K562 (cell line): ENCODE measurements at regions not wholly inside any gene's neighbourhood (a gene's known extent, or its start where the extent isn't known, plus 50 kb on each side); places are given as distances from the start of the nearest gene placed in this dataset.

Experiments
- ATAC-seq: fragments of 200-7000 bp; cut with Tn5 transposase; 3 replicates; pipeline ENCODE4 v1.9.1; 2020; ENCODE audit warnings: moderate library complexity
- BruUV-seq: library from RNA; stranded (reverse); fragments of 400-500 nt; replicated peaks from 2 replicates; lab custom pipeline; 2021; lab: Mats Ljungman, UMichigan
- CTCF ChIA-PET: fragments of 300-600 bp; formaldehyde crosslinking; extraction: SDS; loops from one replicate; lab custom pipeline; 2021; ENCODE audit warnings: low intra/inter-chr PET ratio; lab: Yijun Ruan, JAX
- POLR2A ChIA-PET: fragments of 300-600, 350-650 bp; sonication (Branson Sonifier 250); formaldehyde crosslinking; extraction: SDS; loops from one replicate; lab custom pipeline; 2021; ENCODE audit warnings: antibody characterized with exemption, inconsistent platforms; lab: Yijun Ruan, JAX
- DNase-seq, 4 experiments: peaks; one replicate each; pipeline versions ENCODE4 v3.0.0 to v3.0.0-alpha.2; 2011 to 2018; ENCODE audit warnings: low spot score in 3 of 4, mixed read lengths in 3 of 4; ENCODE audit errors: extremely low read depth in 1 of 4
- FAIRE-seq: peaks from 2 replicates; lab custom pipeline; 2011; peaks lifted over from hg19 to GRCh38; lab: Jason Lieb, UNC
- H2AFZ ChIP-seq: 2 replicates; pipeline ENCODE4 v1.6.0; 2011; ENCODE audit warnings: low read depth, low read length, control low read depth, inconsistent platforms
- H3K27ac ChIP-seq: fragments of 200-600 bp; 3 replicates; pipeline ENCODE4 v1.8.0; 2011; ENCODE audit warnings: low read depth, mild to moderate bottlenecking, control low read depth, inconsistent platforms, low read length, moderate library complexity, mixed read lengths; ENCODE audit errors: extremely low read depth
- H3K27me3 ChIP-seq, 2 experiments: fragments of 300-600 bp in 1 of 2; 2 replicates in 1 of 2; 3 replicates in 1 of 2; pipeline versions ENCODE4 v1.6.0 to v1.8.0; 2011; ENCODE audit warnings: inconsistent platforms in 2 of 2, low read length in 2 of 2, mild to moderate bottlenecking in 1 of 2, mixed read lengths in 1 of 2, moderate library complexity in 1 of 2; ENCODE audit not compliant: control insufficient read depth in 2 of 2, insufficient read depth in 2 of 2
- H3K36me3 ChIP-seq: fragments of 300-600 bp; 3 replicates; pipeline ENCODE4 v1.8.0; 2011; ENCODE audit warnings: mild to moderate bottlenecking, low read length, inconsistent platforms; ENCODE audit not compliant: control insufficient read depth, insufficient read depth
- H3K4me1 ChIP-seq, 2 experiments: fragments of 200-600 bp in 1 of 2; replicated peaks in 1 of 2; 2 replicates in 1 of 2; 3 replicates in 1 of 2; pipeline versions ENCODE4 v1.5.1 to v1.8.0; 2011; ENCODE audit warnings: inconsistent platforms in 2 of 2, low read length in 2 of 2, mild to moderate bottlenecking in 1 of 2, mixed read lengths in 1 of 2, moderate library complexity in 1 of 2; ENCODE audit not compliant: control insufficient read depth in 2 of 2, insufficient read depth in 2 of 2
- H3K4me2 ChIP-seq: 2 replicates; pipeline ENCODE4 v1.6.1; 2011; ENCODE audit warnings: low read length, control low read depth, inconsistent platforms, mixed read lengths; ENCODE audit not compliant: insufficient read depth
- H3K4me3 ChIP-seq: fragments of 200-600 bp; sonication (generic), shearing (Covaris generic); 2 replicates; pipeline ENCODE4 v1.5.1; 2016; ENCODE audit warnings: control low read depth, inconsistent platforms
- H3K79me2 ChIP-seq: fragments of 200-600 bp; 3 replicates; pipeline ENCODE4 v1.8.0; 2011; ENCODE audit warnings: low read length, inconsistent platforms; ENCODE audit not compliant: control insufficient read depth, insufficient read depth
- H3K9ac ChIP-seq, 2 experiments: 2 replicates each; pipeline versions ENCODE4 v1.6.0 to v1.6.1; 2011; ENCODE audit warnings: low read depth in 2 of 2, low read length in 2 of 2, control low read depth in 1 of 2, inconsistent platforms in 1 of 2, mild to moderate bottlenecking in 1 of 2, mixed read lengths in 1 of 2; ENCODE audit not compliant: insufficient read depth in 1 of 2
- H3K9me1 ChIP-seq: one replicate; pipeline ENCODE4 v1.6.0; 2011; ENCODE audit warnings: inconsistent platforms, mild to moderate bottlenecking, low read length, moderate library complexity; ENCODE audit not compliant: control insufficient read depth, insufficient read depth
- H3K9me3 ChIP-seq: replicated peaks from 2 replicates; pipeline ENCODE4 v1.5.1; 2011; ENCODE audit warnings: low read depth, low read length, inconsistent platforms; ENCODE audit not compliant: control insufficient read depth, insufficient read depth
- H4K20me1 ChIP-seq: replicated peaks from 2 replicates; pipeline ENCODE4 v1.6.1; 2011; ENCODE audit warnings: low read length, inconsistent platforms, mixed read lengths; ENCODE audit not compliant: control insufficient read depth, insufficient read depth
- CHCHD3 ChIP-seq: fragments of 250-450 bp; sonication (Bioruptor Pico); IDR thresholded peaks from 2 replicates; pipeline ENCODE4 v2.1.2; 2022; ENCODE audit warnings: mild to moderate bottlenecking
- FUS ChIP-seq: fragments of 200-400 bp; formaldehyde crosslinking; optimal IDR thresholded peaks from 2 replicates; pipeline ENCODE3; 2017; ENCODE audit warnings: low read depth, low read length
- IRF1 ChIP-seq: sonication (generic); formaldehyde crosslinking; IDR thresholded peaks from 2 replicates; pipeline ENCODE4 v1.8.0; 2022; ENCODE audit warnings: missing genetic modification reagents, mild to moderate bottlenecking, borderline replicate concordance
- PRDM10 ChIP-seq: fragments of 450-650 bp; IDR thresholded peaks from 2 replicates; pipeline ENCODE4 v1.6.1; 2018; ENCODE audit not compliant: partially characterized antibody
- PURB ChIP-seq: sonication (generic); formaldehyde crosslinking; IDR thresholded peaks from 2 replicates; pipeline ENCODE4 v1.9.0; 2021; ENCODE audit warnings: low read depth, mild to moderate bottlenecking, missing genetic modification reagents
- PYGO2 ChIP-seq: fragments of 450-650 bp; IDR thresholded peaks from 2 replicates; pipeline ENCODE4 v1.6.1; 2016; ENCODE audit warnings: mild to moderate bottlenecking, missing genetic modification characterization, moderate library complexity, missing compliant biosample characterization
- RB1 ChIP-seq: fragments of 450-650 bp; IDR thresholded peaks from 2 replicates; pipeline ENCODE4 v1.6.1; 2017; ENCODE audit warnings: low read depth, mild to moderate bottlenecking
- RBM17 ChIP-seq: fragments of 200-400 bp; formaldehyde crosslinking; IDR thresholded peaks from 2 replicates; pipeline ENCODE4 v1.6.1; 2017; ENCODE audit warnings: low read depth, mild to moderate bottlenecking, low read length, borderline replicate concordance
- SMAD2 ChIP-seq: fragments of 150-350 bp; IDR thresholded peaks from 2 replicates; pipeline ENCODE4 v1.6.1; 2014; ENCODE audit warnings: low read depth, mild to moderate bottlenecking, low read length
- TCFL5 ChIP-seq: fragments of 250-450 bp; sonication (Bioruptor Pico); conservative IDR thresholded peaks from 2 replicates; pipeline ENCODE4 v1.6.1; 2021; ENCODE audit warnings: mild to moderate bottlenecking, moderate library complexity, matching md5 sums
- ZBTB43 ChIP-seq: sonication (generic); formaldehyde crosslinking; IDR thresholded peaks from 2 replicates; pipeline ENCODE4 v1.8.0; 2023; ENCODE audit warnings: mild to moderate bottlenecking, missing genetic modification reagents
- ZNF12 ChIP-seq: sonication (generic); formaldehyde crosslinking; IDR thresholded peaks from 2 replicates; pipeline ENCODE4 v1.4.0; 2020; ENCODE audit warnings: mild to moderate bottlenecking, missing genetic modification reagents
- ZNF395 ChIP-seq: fragments of 200-800 bp; sonication (Bioruptor generic); IDR thresholded peaks from 2 replicates; pipeline ENCODE4 v1.6.1; 2017; ENCODE audit warnings: missing genetic modification characterization, missing compliant biosample characterization
- ZNF583 ChIP-seq: fragments of 250-450 bp; sonication (Bioruptor Pico); IDR thresholded peaks from 2 replicates; pipeline ENCODE4 v1.4.0; 2020
- ZNF655 ChIP-seq: fragments of 250-450 bp; sonication (Bioruptor Pico); IDR thresholded peaks from 2 replicates; pipeline ENCODE4 v1.5.0; 2021
- ZNF707 ChIP-seq: fragments of 250-450 bp; sonication (Bioruptor Pico); conservative IDR thresholded peaks from 2 replicates; pipeline ENCODE4 v1.8.0; 2022; ENCODE audit warnings: inconsistent platforms, mild to moderate bottlenecking, moderate library complexity
- WGBS: fragments of 100-300 bp; shearing (Covaris generic); methylation state at CpG from one replicate; pipeline ENCODE4 v1.1.6; 2016; ENCODE audit warnings: low coverage, mixed read lengths; ENCODE audit not compliant: insufficient coverage; ENCODE audit errors: missing lambda C conversion rate; 5-methylcytosine and 5-hydroxymethylcytosine counted together
- in situ Hi-C: fragments of 300-500 bp; cut with MboI; formaldehyde crosslinking; loops from 4 replicates; pipeline ENCODE4 v1.15.0; 2018; ENCODE audit warnings: inconsistent platforms, mixed read lengths
- intact Hi-C: fragments of 100-400 bp; cut with micrococcal nuclease; formaldehyde crosslinking; loops from 2 replicates; pipeline ENCODE4 v1.14.2; 2022

GRCh38 chrX:140602140-140602539, 97.3 kb upstream of the SOX3 start:
- no peaks in the 10 kb centered on the region for H3K79me2 ChIP-seq
- no peak overlapping the region for H3K27ac ChIP-seq
- no peak for DNase-seq
- CTCF ChIA-PET: no interaction called here
- FAIRE-seq: no peak
- POLR2A ChIA-PET: no interaction called here
- H3K9ac ChIP-seq: no peak overlapping the region
- no peak overlapping the region for H3K4me2 ChIP-seq
- no TSS peak for BruUV-seq
- no peaks in the 10 kb centered on the region for H3K9me3 ChIP-seq
- H3K4me3 ChIP-seq: no peak overlapping the region
- H2AFZ ChIP-seq: no peak overlapping the region
- 0% methylated on average over 3 of the region's 3 CpGs for WGBS
- H3K36me3 ChIP-seq: no peaks in the 10 kb centered on the region
- intact Hi-C loops: no loop called here
- in situ Hi-C loops: no loop called here
- H4K20me1 ChIP-seq: no peaks in the 10 kb centered on the region
- no peaks in the 10 kb centered on the region for H3K27me3 ChIP-seq
- no peaks in the 10 kb centered on the region for H3K9me1 ChIP-seq
- no peaks in the 10 kb centered on the region for H3K4me1 ChIP-seq
- no peak for ATAC-seq
- no peak for TF ChIP-seq ZNF655 (CRISPR knock-in tag)
- no peak for TF ChIP-seq PYGO2
- no peak for TF ChIP-seq RB1
- no peak for TF ChIP-seq IRF1 (CRISPR knock-in tag)
- TF ChIP-seq ZNF395 (CRISPR knock-in tag): no peak
- no peak for TF ChIP-seq ZNF707 (CRISPR knock-in tag)
- TF ChIP-seq ZBTB43 (CRISPR knock-in tag): no peak
- TF ChIP-seq FUS: no peak
- TF ChIP-seq PRDM10: no peak
- no peak for TF ChIP-seq ZNF12 (CRISPR knock-in tag)
- TF ChIP-seq TCFL5: no peak
- no peak for TF ChIP-seq CHCHD3
- no peak for TF ChIP-seq PURB (CRISPR knock-in tag)
- no peak for TF ChIP-seq RBM17
- TF ChIP-seq ZNF583: no peak
- TF ChIP-seq SMAD2: no peak
